ENCODE measurements at regions not wholly inside any gene's neighbourhood (a gene's known extent, or its start where the extent isn't known, plus 50 kb on each side); places are given as distances from the start of the nearest gene placed in this dataset.

DNA sequence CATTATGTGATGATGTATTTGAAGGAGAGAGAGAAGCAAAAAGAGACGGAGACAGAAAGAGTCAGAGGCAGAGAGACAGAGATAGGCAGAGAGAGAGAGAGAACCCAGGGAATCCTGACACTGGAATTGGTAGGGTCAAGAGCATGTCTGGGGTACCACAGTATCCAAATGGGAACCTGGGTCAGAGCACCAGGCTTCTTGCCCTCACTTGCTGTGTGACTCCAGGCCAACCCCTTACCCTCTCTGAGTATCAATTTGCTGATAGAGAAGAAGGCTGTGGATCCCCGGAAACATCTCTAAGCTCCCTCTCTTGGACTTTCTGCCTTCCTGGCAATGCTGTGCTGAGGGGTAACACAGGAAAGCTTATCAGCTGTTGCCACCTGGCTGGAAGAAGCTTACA is 385.3 kb upstream of the SULF2 start:
- intact Hi-C loops (cut with DNase I, micrococcal nuclease), result no loop called here
- DNase-seq, result no peak
- Histone ChIP-seq H3K4me1 (ENCODE audit: low read depth) (no peaks in the 10 kb centered on the region), H3K9me3 (no peaks in the 10 kb centered on the region), H3K4me3 (no peak overlapping the region), H3K36me3 (ENCODE audit: low read depth) (no peaks in the 10 kb centered on the region)
- TF ChIP-seq, protein P1, sequence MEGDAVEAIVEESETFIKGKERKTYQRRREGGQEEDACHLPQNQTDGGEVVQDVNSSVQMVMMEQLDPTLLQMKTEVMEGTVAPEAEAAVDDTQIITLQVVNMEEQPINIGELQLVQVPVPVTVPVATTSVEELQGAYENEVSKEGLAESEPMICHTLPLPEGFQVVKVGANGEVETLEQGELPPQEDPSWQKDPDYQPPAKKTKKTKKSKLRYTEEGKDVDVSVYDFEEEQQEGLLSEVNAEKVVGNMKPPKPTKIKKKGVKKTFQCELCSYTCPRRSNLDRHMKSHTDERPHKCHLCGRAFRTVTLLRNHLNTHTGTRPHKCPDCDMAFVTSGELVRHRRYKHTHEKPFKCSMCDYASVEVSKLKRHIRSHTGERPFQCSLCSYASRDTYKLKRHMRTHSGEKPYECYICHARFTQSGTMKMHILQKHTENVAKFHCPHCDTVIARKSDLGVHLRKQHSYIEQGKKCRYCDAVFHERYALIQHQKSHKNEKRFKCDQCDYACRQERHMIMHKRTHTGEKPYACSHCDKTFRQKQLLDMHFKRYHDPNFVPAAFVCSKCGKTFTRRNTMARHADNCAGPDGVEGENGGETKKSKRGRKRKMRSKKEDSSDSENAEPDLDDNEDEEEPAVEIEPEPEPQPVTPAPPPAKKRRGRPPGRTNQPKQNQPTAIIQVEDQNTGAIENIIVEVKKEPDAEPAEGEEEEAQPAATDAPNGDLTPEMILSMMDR (IDR thresholded peaks at IDR 0.05), result no peak
- ATAC-seq, result no peak

DNA sequence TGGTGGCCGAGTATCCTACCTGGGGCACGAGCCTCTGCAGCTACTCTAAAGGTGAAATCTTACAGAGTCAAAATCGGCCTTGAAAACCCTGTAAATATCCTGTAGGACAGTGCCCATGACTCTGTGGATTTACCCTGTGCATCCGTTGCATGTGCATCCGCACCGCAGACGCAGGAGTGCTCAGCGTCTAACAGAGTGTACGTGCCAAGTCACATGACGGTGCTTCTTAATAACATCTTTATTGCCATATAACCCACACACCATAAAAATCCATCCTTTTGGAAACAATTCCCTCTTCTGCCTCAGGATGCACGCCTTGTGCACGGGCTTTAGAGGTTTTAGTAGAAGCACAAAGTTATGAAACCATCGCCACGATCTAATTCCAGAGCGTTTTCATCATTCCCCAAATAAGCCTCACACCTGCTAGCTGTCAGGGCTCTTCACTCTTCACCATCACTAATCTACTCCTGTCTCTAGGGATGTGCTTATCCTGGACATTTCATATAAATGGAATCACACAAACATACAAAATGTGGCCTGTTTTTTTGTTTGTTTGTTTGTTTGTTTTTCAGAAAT is 384.5 kb upstream of the SULF2 start:
- intact Hi-C loops (cut with DNase I, micrococcal nuclease), result no loop called here
- Histone ChIP-seq H3K4me3 (no peak overlapping the region), H3K9me3 (no peaks in the 10 kb centered on the region), H3K4me1 (ENCODE audit: low read depth) (no peaks in the 10 kb centered on the region), H3K36me3 (ENCODE audit: low read depth) (no peaks in the 10 kb centered on the region)
- no peak for DNase-seq
- TF ChIP-seq, protein P1 (IDR thresholded peaks at IDR 0.05), result no peak
- no peak for ATAC-seq

DNA sequence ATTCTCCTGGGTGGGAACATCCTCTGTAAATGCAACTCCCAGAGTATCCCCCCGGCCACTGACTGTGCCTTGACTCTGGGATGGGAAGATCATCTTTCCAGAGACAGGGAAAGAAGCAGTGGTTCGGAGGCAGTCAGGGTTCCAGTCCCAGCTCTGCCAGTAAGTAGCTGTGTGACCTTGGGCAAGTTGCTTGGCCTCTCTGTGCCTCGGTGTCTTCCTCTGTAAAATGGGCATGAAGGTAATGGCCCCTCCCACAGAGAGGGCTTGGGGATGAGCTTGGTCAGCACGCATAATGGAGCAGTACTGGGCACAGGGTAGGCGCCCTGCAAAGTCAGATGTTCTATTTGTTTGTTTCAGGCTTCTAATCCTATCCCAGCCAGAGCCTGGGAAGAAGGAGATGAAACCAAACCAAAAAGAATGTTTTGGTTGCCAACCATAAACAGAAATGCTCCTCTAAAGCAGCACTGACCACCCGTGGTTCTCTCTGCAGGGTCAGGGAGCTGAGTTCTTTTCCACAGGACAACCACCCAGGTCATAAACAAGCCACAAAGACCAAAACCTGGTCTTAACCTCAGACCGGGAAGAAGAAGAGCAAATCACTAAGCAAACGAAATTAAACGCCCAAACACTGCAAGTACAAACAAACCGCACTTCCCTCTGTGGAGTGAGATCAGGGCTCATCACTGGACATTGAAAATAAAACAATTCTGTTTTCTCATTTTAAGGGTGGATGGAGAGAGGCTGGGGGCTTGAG is 381.0 kb upstream of the SULF2 start:
- ATAC-seq, result no peak
- intact Hi-C loops (cut with DNase I, micrococcal nuclease), result no loop called here
- no peak overlapping the region for H3K4me3 ChIP-seq
- TF ChIP-seq, protein P1 (IDR thresholded peaks at IDR 0.05), result no peak
- H3K36me3 ChIP-seq (ENCODE audit: low read depth), result no peaks in the 10 kb centered on the region
- no peaks in the 10 kb centered on the region for H3K9me3 ChIP-seq
- no peaks in the 10 kb centered on the region for H3K4me1 ChIP-seq (ENCODE audit: low read depth)
- no peak for DNase-seq

DNA sequence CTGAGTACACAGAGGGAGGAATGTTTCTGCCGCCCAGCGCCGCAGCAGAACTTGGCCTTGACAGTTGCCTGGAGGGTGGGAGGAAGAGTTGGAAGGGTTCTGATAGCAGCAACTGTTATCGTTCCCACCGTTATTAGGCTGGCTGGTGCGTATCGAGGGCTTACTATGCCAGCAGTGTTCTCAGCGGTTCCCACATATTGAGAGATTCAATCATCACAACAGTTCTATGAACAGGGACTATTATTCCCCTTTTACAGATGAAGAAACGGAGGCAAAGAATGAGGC is 380.1 kb upstream of the SULF2 start:
- DNase-seq (no peak), ATAC-seq (no peak)
- Histone ChIP-seq H3K4me3 (no peak overlapping the region), H3K4me1 (ENCODE audit: low read depth) (no peaks in the 10 kb centered on the region), H3K36me3 (ENCODE audit: low read depth) (no peaks in the 10 kb centered on the region), H3K9me3 (no peaks in the 10 kb centered on the region)
- intact Hi-C loops (cut with DNase I, micrococcal nuclease), result no loop called here
- TF ChIP-seq, protein P1 (IDR thresholded peaks at IDR 0.05), result no peak

DNA sequence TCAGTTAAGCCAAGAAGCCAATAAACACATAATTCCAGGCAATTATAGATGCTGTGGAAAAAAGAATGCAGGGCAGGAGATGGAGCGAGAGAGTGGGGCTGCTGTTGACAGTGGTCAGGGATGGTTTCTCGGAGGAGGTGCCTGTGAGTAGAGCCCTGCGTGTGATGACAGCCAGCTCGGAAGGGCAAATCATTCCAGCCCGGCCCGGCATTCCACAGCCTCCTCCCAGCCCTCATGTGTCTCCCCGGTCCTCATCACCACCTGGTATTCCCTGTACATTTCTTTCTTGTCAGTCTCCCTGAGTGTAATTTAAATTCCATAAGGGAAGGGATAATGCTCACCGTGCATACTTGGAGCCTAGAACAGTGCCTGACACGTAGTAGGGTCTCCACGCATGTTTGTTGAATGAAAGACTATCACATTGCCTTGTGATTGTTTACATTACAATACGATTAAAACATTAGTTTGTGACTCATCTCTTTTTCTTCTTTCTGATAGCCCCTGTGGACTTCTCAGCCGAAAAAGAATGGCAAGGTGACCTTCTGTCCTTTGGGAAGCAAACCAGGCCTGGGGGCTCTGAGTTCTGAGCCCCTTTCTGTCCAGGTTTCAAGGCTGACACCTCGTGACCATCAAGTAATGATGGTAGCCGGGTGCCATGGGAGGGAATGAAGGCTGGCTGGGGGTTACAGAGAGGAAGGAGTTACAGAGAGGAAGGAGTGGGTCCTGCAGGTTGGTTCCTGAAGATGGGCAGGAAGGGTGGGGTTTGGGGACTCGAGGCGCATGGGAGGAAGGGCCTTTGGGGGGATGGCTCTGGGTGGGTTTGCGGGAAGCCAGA is 379.5 kb upstream of the SULF2 start:
- intact Hi-C loops (cut with DNase I, micrococcal nuclease), result no loop called here
- Histone ChIP-seq H3K4me3 (no peak overlapping the region), H3K36me3 (ENCODE audit: low read depth) (no peaks in the 10 kb centered on the region), H3K9me3 (no peaks in the 10 kb centered on the region), H3K4me1 (ENCODE audit: low read depth) (no peaks in the 10 kb centered on the region)
- TF ChIP-seq, protein P1 (IDR thresholded peaks at IDR 0.05), result no peak
- DNase-seq, result no peak
- no peak for ATAC-seq
